OCI-LY1 (cell line): ENCODE measurements at regions not wholly inside any gene's neighbourhood (a gene's known extent, or its start where the extent isn't known, plus 50 kb on each side); places are given as distances from the start of the nearest gene placed in this dataset.

Source experiments
- H2AFZ ChIP-seq: fragments of 200-600 bp; sonication (generic), shearing (Covaris generic); 2 replicates; pipeline ENCODE4 v1.6.0; 2014; ENCODE audit warnings: antibody characterized with exemption, mild to moderate bottlenecking, low read length
- H3F3A ChIP-seq: fragments of 200-600 bp; sonication (generic), shearing (Covaris generic); 2 replicates; pipeline ENCODE4 v1.6.0; 2014; ENCODE audit warnings: mild to moderate bottlenecking, antibody characterized with exemption, low read length, moderate library complexity; ENCODE audit not compliant: insufficient read depth
- H3K27ac ChIP-seq: fragments of 200-600 bp; sonication (generic); 2 replicates; pipeline ENCODE4 v1.5.1; 2014; ENCODE audit warnings: low read length, mixed run types, mild to moderate bottlenecking, low read depth; ENCODE audit not compliant: poor library complexity, severe bottlenecking
- H3K27me3 ChIP-seq: fragments of 200-600 bp; sonication (generic); 2 replicates; pipeline ENCODE4 v1.6.0; 2014; ENCODE audit warnings: antibody characterized with exemption, mild to moderate bottlenecking, low read length, moderate library complexity; ENCODE audit not compliant: insufficient read depth
- H3K36me3 ChIP-seq: fragments of 200-600 bp; sonication (generic); 2 replicates; pipeline ENCODE4 v1.6.1; 2014; ENCODE audit warnings: mild to moderate bottlenecking, antibody characterized with exemption, low read length, moderate library complexity, mixed read lengths; ENCODE audit not compliant: insufficient read depth
- H3K4me1 ChIP-seq: fragments of 200-600 bp; sonication (generic); 2 replicates; pipeline ENCODE4 v1.5.1; 2014; ENCODE audit warnings: mild to moderate bottlenecking, low read length, moderate library complexity; ENCODE audit not compliant: insufficient read depth, severe bottlenecking
- H3K4me2 ChIP-seq: fragments of 200-600 bp; sonication (generic), shearing (Covaris generic); 2 replicates; pipeline ENCODE4 v1.6.1; 2014; ENCODE audit warnings: low read length
- H3K4me3 ChIP-seq: fragments of 200-600 bp; sonication (generic); 2 replicates; pipeline ENCODE4 v1.5.1; 2014; ENCODE audit warnings: low read length, low read depth, mild to moderate bottlenecking, mixed read lengths; ENCODE audit not compliant: poor library complexity, severe bottlenecking
- H3K79me2 ChIP-seq: fragments of 200-600 bp; shearing (Covaris generic); 2 replicates; pipeline ENCODE4 v1.6.1; 2016; ENCODE audit warnings: mixed run types, low read length, mixed read lengths; ENCODE audit not compliant: insufficient read depth
- H3K9ac ChIP-seq: fragments of 200-600 bp; sonication (generic), shearing (Covaris generic); 2 replicates; pipeline ENCODE4 v1.6.1; 2014; ENCODE audit warnings: mild to moderate bottlenecking, low read length, mixed read lengths
- H3K9me2 ChIP-seq: fragments of 200-600 bp; sonication (generic), shearing (Covaris generic); 2 replicates; pipeline ENCODE4 v1.6.1; 2014; ENCODE audit warnings: low read depth, mild to moderate bottlenecking, low read length, mixed read lengths
- H3K9me3 ChIP-seq: fragments of 200-600 bp; shearing (Covaris generic); 2 replicates; pipeline ENCODE4 v1.6.1; 2014; ENCODE audit warnings: low read length, mixed read lengths
- H4K20me1 ChIP-seq: fragments of 200-600 bp; sonication (generic), shearing (Covaris generic); 2 replicates; pipeline ENCODE4 v1.6.0; 2016; ENCODE audit warnings: mild to moderate bottlenecking, low read length; ENCODE audit not compliant: insufficient read depth
- CTCF ChIP-seq: fragments of 200-600 bp; sonication (generic), shearing (Covaris generic); IDR thresholded peaks from 2 replicates; pipeline ENCODE4 v1.5.1; 2017; ENCODE audit warnings: mild to moderate bottlenecking, antibody characterized with exemption, low read length, moderate library complexity, mixed read lengths
- EZH2 ChIP-seq: fragments of 200-600 bp; sonication (generic), shearing (Covaris generic); IDR thresholded peaks from 2 replicates; pipeline ENCODE4 v1.8.0; 2017; ENCODE audit warnings: borderline replicate concordance, mixed run types, mild to moderate bottlenecking, antibody characterized with exemption, low read length, moderate library complexity, mixed read lengths

DNA sequence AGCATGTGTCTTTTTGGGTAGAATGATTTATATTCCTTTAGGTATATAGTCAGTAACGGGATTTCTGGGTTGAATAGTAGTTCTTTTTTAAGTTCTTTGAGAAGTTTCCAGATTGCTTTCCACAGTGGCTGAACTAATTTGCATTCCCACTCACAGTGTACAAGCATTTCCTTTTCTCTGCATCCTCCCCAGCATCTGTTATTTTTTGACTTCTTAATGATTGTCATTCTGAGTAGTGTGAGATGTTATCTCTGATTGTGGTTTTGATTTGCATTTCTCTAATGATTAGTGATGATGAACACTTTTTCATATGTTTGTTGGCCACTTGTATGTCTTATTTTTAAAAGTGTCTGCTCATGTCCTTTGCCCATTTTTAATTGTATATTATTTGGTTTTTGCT lies 337.6 kb downstream of the EFHB start:
- no peak overlapping the region for H3K4me3 ChIP-seq
- H3F3A ChIP-seq = no peaks in the 10 kb centered on the region
- no peaks in the 10 kb centered on the region for H4K20me1 ChIP-seq
- H3K9me2 ChIP-seq = no peaks in the 10 kb centered on the region
- no peaks in the 10 kb centered on the region for H3K36me3 ChIP-seq
- H3K27me3 ChIP-seq = no peaks in the 10 kb centered on the region
- no peak overlapping the region for H3K9ac ChIP-seq
- no peak overlapping the region for H3K4me2 ChIP-seq
- no peak overlapping the region for H3K27ac ChIP-seq
- TF ChIP-seq CTCF = no peak
- TF ChIP-seq EZH2 = no peak
- H3K79me2 ChIP-seq = no peaks in the 10 kb centered on the region
- H2AFZ ChIP-seq = no peak overlapping the region
- no peaks in the 10 kb centered on the region for H3K4me1 ChIP-seq
- no peaks in the 10 kb centered on the region for H3K9me3 ChIP-seq

- H3K79me2 ChIP-seq = no peaks in the 10 kb centered on the region
- no peaks in the 10 kb centered on the region for H3K36me3 ChIP-seq
- H3K9ac ChIP-seq = no peak overlapping the region
- no peaks in the 10 kb centered on the region for H3K9me3 ChIP-seq
- no peaks in the 10 kb centered on the region for H3K4me1 ChIP-seq
- H4K20me1 ChIP-seq = no peaks in the 10 kb centered on the region
- H3K27ac ChIP-seq = no peak overlapping the region
- no peak overlapping the region for H2AFZ ChIP-seq
- H3K4me3 ChIP-seq = no peak overlapping the region
- no peaks in the 10 kb centered on the region for H3K9me2 ChIP-seq
- no peaks in the 10 kb centered on the region for H3F3A ChIP-seq
- no peak overlapping the region for H3K4me2 ChIP-seq
- TF ChIP-seq EZH2 = no peak
- no peak for TF ChIP-seq CTCF
- no peaks in the 10 kb centered on the region for H3K27me3 ChIP-seq
These were observed 338.1 kb downstream of the EFHB start for GRCh38 chr3:19595884-19596283.
